ENCODE measurements at regions not wholly inside any gene's neighbourhood (a gene's known extent, or its start where the extent isn't known, plus 50 kb on each side); places are given as distances from the start of the nearest gene placed in this dataset.

DNA sequence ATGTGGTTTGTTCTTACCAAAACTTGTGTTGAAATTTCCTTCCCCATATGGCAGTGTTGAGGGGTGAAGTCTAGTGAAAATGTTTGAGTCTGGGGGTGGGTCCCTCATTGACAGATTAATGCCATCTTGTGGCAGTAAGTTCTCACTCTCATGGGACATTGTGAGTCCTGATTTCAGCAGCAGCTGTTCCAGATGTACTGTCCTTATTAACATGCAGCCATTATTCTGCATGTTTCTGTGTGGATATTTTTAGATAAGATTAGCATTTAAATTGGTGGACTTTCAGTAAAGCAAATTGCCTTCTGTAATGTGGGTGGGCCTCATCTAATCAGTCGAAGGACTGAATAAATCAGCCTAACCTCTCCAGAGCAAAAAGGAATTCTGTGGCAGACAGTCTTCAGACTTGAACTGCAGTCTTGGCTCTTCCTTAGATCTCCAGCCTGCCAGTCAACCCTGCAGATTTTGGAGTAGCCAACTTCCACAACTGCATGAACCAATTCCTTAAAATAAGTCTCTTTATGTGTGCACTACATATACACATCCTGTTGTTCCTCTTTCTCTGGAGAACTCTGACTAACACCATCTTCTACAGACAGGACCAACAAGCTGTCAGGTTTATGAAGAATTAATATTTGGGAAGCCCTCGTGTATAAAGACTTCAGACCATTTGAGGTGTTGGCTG is 138.7 kb upstream of the ZNF516 start:
- Histone ChIP-seq H3K36me3 (ENCODE audit: control insufficient read depth in 2 of 2, insufficient read depth in 1 of 2, low read length in 2 of 2) (no peaks in the 10 kb centered on the region), H3K9me3 (ENCODE audit: control insufficient read depth, insufficient read depth, low read depth, low read length) (no peaks in the 10 kb centered on the region), H3K4me1 (ENCODE audit: control insufficient read depth, insufficient read depth, low read length) (no peaks in the 10 kb centered on the region), H3K27ac (ENCODE audit: extremely low read depth, low read depth, low read length) (no peak overlapping the region), H3K4me3 (ENCODE audit: low read depth, low read length) (no peak overlapping the region)
- ChIA-PET POLR2A (no interaction called here), CTCF (no interaction called here)
- TF ChIP-seq ZNF10 (tag by site-specific recombination; IDR thresholded peaks at IDR 0.05): peak; percentile 98
- no peak for TF ChIP-seq ZNF654 (tag by site-specific recombination; IDR thresholded peaks at IDR 0.05; ENCODE audit: low read depth)

DNA sequence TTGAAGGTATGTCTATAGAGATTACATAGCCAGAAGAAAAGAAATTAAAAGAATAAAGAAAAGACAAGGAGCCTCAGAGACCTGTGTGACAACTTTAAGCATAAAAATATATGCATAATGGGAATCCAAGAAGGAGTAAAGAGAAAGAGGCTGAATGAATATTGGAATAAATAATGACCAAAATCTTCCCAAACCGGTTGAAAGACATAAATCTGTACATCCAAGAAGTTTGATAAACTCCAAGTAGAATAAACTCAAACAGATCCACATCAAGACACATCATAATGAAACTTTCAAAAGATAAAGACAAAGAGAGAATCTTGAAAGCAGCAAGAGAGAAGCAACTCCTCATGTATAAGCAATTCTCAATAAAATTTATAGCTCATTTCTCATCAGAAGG is 132.4 kb upstream of the ZNF516 start:
- Histone ChIP-seq H3K9me3 (ENCODE audit: control insufficient read depth, insufficient read depth, low read depth, low read length) (no peaks in the 10 kb centered on the region), H3K27ac (ENCODE audit: extremely low read depth, low read depth, low read length) (no peak overlapping the region), H3K36me3 (ENCODE audit: control insufficient read depth in 2 of 2, insufficient read depth in 1 of 2, low read length in 2 of 2) (no peaks in the 10 kb centered on the region), H3K4me1 (ENCODE audit: control insufficient read depth, insufficient read depth, low read length) (0 out of 2 replicates have a peak, but pooled peaks cover 2% of the 10 kb centered on the region), H3K4me3 (ENCODE audit: low read depth, low read length) (no peak overlapping the region)
- POLR2A ChIA-PET: no interaction called here
- CTCF ChIA-PET: interaction anchor here (1.5 kb wide), 1 partner anchor 228 kb away, joined by 3 read pairs; no protein-coding TSS in a partner anchor
- TF ChIP-seq ZNF621 (tag by site-specific recombination; IDR thresholded peaks at IDR 0.05): no peak
- peak; percentile 97 for TF ChIP-seq ZNF558 (tag by site-specific recombination; IDR thresholded peaks at IDR 0.05)
- TF ChIP-seq ZNF664 (tag by site-specific recombination; IDR thresholded peaks at IDR 0.05): no peak

GRCh38 chr18:76626991-76627390 is 131.9 kb upstream of the ZNF516 start:
- H3K27ac ChIP-seq (ENCODE audit: extremely low read depth, low read depth, low read length): no peak overlapping the region
- no peaks in the 10 kb centered on the region for H3K9me3 ChIP-seq (ENCODE audit: control insufficient read depth, insufficient read depth, low read depth, low read length)
- H3K4me1 ChIP-seq (ENCODE audit: control insufficient read depth, insufficient read depth, low read length): peaks cover 6% of the 10 kb centered on the region
- no peak overlapping the region for H3K4me3 ChIP-seq (ENCODE audit: low read depth, low read length)
- no peak for TF ChIP-seq PRDM6 (tag by site-specific recombination; IDR thresholded peaks at IDR 0.05)
- TF ChIP-seq ZNF529 (tag by site-specific recombination; IDR thresholded peaks at IDR 0.05; ENCODE audit: insufficient replicate concordance): no peak
- no peak for TF ChIP-seq FEZF1 (tag by site-specific recombination; IDR thresholded peaks at IDR 0.05)
- no peak for TF ChIP-seq SALL2 (tag by site-specific recombination; IDR thresholded peaks at IDR 0.05; ENCODE audit: borderline replicate concordance)
- no peak for TF ChIP-seq ZNF707 (tag by site-specific recombination; IDR thresholded peaks at IDR 0.05)
- TF ChIP-seq ZBTB8A (tag by site-specific recombination; IDR thresholded peaks at IDR 0.05): no peak
- TF ChIP-seq ZNF596 (tag by site-specific recombination; IDR thresholded peaks at IDR 0.05): no peak
- TF ChIP-seq, protein P1, sequence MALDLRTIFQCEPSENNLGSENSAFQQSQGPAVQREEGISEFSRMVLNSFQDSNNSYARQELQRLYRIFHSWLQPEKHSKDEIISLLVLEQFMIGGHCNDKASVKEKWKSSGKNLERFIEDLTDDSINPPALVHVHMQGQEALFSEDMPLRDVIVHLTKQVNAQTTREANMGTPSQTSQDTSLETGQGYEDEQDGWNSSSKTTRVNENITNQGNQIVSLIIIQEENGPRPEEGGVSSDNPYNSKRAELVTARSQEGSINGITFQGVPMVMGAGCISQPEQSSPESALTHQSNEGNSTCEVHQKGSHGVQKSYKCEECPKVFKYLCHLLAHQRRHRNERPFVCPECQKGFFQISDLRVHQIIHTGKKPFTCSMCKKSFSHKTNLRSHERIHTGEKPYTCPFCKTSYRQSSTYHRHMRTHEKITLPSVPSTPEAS (tag by site-specific recombination; IDR thresholded peaks at IDR 0.05): no peak
- TF ChIP-seq ZNF777 (tag by site-specific recombination; IDR thresholded peaks at IDR 0.05; ENCODE audit: borderline replicate concordance): no peak
- TF ChIP-seq, protein P2, sequence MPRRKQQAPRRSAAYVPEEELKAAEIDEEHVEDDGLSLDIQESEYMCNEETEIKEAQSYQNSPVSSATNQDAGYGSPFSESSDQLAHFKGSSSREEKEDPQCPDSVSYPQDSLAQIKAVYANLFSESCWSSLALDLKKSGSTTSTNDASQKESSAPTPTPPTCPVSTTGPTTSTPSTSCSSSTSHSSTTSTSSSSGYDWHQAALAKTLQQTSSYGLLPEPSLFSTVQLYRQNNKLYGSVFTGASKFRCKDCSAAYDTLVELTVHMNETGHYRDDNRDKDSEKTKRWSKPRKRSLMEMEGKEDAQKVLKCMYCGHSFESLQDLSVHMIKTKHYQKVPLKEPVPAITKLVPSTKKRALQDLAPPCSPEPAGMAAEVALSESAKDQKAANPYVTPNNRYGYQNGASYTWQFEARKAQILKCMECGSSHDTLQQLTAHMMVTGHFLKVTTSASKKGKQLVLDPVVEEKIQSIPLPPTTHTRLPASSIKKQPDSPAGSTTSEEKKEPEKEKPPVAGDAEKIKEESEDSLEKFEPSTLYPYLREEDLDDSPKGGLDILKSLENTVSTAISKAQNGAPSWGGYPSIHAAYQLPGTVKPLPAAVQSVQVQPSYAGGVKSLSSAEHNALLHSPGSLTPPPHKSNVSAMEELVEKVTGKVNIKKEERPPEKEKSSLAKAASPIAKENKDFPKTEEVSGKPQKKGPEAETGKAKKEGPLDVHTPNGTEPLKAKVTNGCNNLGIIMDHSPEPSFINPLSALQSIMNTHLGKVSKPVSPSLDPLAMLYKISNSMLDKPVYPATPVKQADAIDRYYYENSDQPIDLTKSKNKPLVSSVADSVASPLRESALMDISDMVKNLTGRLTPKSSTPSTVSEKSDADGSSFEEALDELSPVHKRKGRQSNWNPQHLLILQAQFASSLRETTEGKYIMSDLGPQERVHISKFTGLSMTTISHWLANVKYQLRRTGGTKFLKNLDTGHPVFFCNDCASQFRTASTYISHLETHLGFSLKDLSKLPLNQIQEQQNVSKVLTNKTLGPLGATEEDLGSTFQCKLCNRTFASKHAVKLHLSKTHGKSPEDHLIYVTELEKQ (tag by site-specific recombination; IDR thresholded peaks at IDR 0.05; ENCODE audit: borderline replicate concordance): no peak
- TF ChIP-seq, protein P3, sequence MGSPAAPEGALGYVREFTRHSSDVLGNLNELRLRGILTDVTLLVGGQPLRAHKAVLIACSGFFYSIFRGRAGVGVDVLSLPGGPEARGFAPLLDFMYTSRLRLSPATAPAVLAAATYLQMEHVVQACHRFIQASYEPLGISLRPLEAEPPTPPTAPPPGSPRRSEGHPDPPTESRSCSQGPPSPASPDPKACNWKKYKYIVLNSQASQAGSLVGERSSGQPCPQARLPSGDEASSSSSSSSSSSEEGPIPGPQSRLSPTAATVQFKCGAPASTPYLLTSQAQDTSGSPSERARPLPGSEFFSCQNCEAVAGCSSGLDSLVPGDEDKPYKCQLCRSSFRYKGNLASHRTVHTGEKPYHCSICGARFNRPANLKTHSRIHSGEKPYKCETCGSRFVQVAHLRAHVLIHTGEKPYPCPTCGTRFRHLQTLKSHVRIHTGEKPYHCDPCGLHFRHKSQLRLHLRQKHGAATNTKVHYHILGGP (tag by site-specific recombination; IDR thresholded peaks at IDR 0.05): no peak
- no peaks in the 10 kb centered on the region for H3K36me3 ChIP-seq (ENCODE audit: control insufficient read depth in 2 of 2, insufficient read depth in 1 of 2, low read length in 2 of 2)
- ChIA-PET POLR2A (no interaction called here), CTCF (interaction anchor here (1.5 kb wide), 1 partner anchor 228 kb away, joined by 3 read pairs; no protein-coding TSS in a partner anchor)

All from HEK293 (cell line).